GM18499 (cell line): ENCODE measurements at regions not wholly inside any gene's neighbourhood (a gene's known extent, or its start where the extent isn't known, plus 50 kb on each side); places are given as distances from the start of the nearest gene placed in this dataset.
"Not testable (repeated sequence)": the region's sequence is repeated elsewhere in the genome, so short reads cannot be mapped to it uniquely, and the experiment has no call there.

Experiments used
- ATAC-seq: cut with Tn5 transposase; IDR thresholded peaks from one replicate; pipeline ENCODE4 v1.9.1; 2021; ENCODE audit warnings: moderate number of reproducible peaks; ENCODE audit not compliant: insufficient read depth, unreplicated experiment

- no peak for ATAC-seq
These were observed 559.6 kb upstream of the AMOT start for GRCh38 chrX:113400193-113400704.

- ATAC-seq = no peak
These were observed 559.0 kb upstream of the AMOT start for GRCh38 chrX:113399506-113400192.

GRCh38 chrX:113392355-113392754 lies 551.7 kb upstream of the AMOT start:
- ATAC-seq = no peak

GRCh38 chrX:113391875-113392274 lies 551.2 kb upstream of the AMOT start:
- ATAC-seq = no peak

- no peak for ATAC-seq
These were observed 549.9 kb upstream of the AMOT start for GRCh38 chrX:113390531-113390930.

- no peak for ATAC-seq
These were observed 549.2 kb upstream of the AMOT start for GRCh38 chrX:113389846-113390245.

- ATAC-seq = no peak
These were observed 544.0 kb upstream of the AMOT start for GRCh38 chrX:113384628-113385027.

- not testable (repeated sequence) for ATAC-seq
These were observed 532.8 kb upstream of the AMOT start for GRCh38 chrX:113373421-113373820.

GRCh38 chrX:113370006-113370405 lies 529.4 kb upstream of the AMOT start:
- no peak for ATAC-seq

- ATAC-seq = no peak
These were observed 528.4 kb upstream of the AMOT start for GRCh38 chrX:113369056-113369455.

GRCh38 chrX:113353134-113353533 lies 512.5 kb upstream of the AMOT start:
- ATAC-seq = no peak

- ATAC-seq = no peak
These were observed 489.8 kb upstream of the AMOT start for GRCh38 chrX:113330416-113330815.

GRCh38 chrX:113315927-113316326 lies 475.3 kb upstream of the AMOT start:
- no peak for ATAC-seq

GRCh38 chrX:113305496-113305895 lies 464.9 kb upstream of the AMOT start:
- no peak for ATAC-seq

- ATAC-seq = no peak
These were observed 459.9 kb upstream of the AMOT start for GRCh38 chrX:113300580-113300979.

GRCh38 chrX:113297437-113297836 lies 456.8 kb upstream of the AMOT start:
- no peak for ATAC-seq

GRCh38 chrX:113289503-113289902 lies 448.9 kb upstream of the AMOT start:
- ATAC-seq = no peak

- no peak for ATAC-seq
These were observed 447.1 kb upstream of the AMOT start for GRCh38 chrX:113287761-113288160.

GRCh38 chrX:113275804-113276203 lies 435.2 kb upstream of the AMOT start:
- ATAC-seq = no peak

- ATAC-seq = no peak
These were observed 434.2 kb upstream of the AMOT start for GRCh38 chrX:113274791-113275190.

- ATAC-seq = no peak
These were observed 433.7 kb upstream of the AMOT start for GRCh38 chrX:113274345-113274744.

GRCh38 chrX:113269203-113269602 lies 428.6 kb upstream of the AMOT start:
- ATAC-seq = no peak
